Loucy (cell line): ENCODE measurements at regions not wholly inside any gene's neighbourhood (a gene's known extent, or its start where the extent isn't known, plus 50 kb on each side); places are given as distances from the start of the nearest gene placed in this dataset.

ENCODE experiments used
- H2AFZ ChIP-seq: fragments of 200-600 bp; sonication (generic); 2 replicates; pipeline ENCODE4 v1.6.0; 2016; ENCODE audit warnings: antibody characterized with exemption, mild to moderate bottlenecking, low read length, moderate library complexity
- H3F3A ChIP-seq: fragments of 200-600 bp; 2 replicates; pipeline ENCODE4 v1.6.0; 2016; ENCODE audit warnings: antibody characterized with exemption, low read depth, mild to moderate bottlenecking
- H3K27me3 ChIP-seq: fragments of 200-600 bp; sonication (generic); 2 replicates; pipeline ENCODE4 v1.6.1; 2014; ENCODE audit warnings: low read length, mild to moderate bottlenecking; ENCODE audit not compliant: insufficient read depth, poor library complexity, severe bottlenecking
- H3K36me3 ChIP-seq: fragments of 200-600 bp; sonication (generic); 2 replicates; pipeline ENCODE4 v1.6.1; 2016; ENCODE audit warnings: low read length; ENCODE audit not compliant: insufficient read depth
- H3K4me1 ChIP-seq: fragments of 200-600 bp; sonication (generic); 2 replicates; pipeline ENCODE4 v1.5.1; 2014; ENCODE audit warnings: low read length, mild to moderate bottlenecking; ENCODE audit not compliant: insufficient read depth, poor library complexity, severe bottlenecking
- H3K4me2 ChIP-seq: fragments of 200-600 bp; sonication (generic); 2 replicates; pipeline ENCODE4 v1.6.0; 2014; ENCODE audit warnings: antibody characterized with exemption, low read length, low read depth, mild to moderate bottlenecking; ENCODE audit not compliant: poor library complexity, severe bottlenecking
- H3K4me3 ChIP-seq: fragments of 200-600 bp; sonication (generic); 2 replicates; pipeline ENCODE4 v1.5.1; 2014; ENCODE audit warnings: low read length, mild to moderate bottlenecking, mixed read lengths; ENCODE audit not compliant: poor library complexity, severe bottlenecking
- H3K79me2 ChIP-seq: fragments of 200-600 bp; sonication (generic); 2 replicates; pipeline ENCODE4 v1.6.1; 2014; ENCODE audit warnings: low read length; ENCODE audit not compliant: insufficient read depth
- H3K9ac ChIP-seq: fragments of 200-600 bp; sonication (generic); 2 replicates; pipeline ENCODE4 v1.6.0; 2014; ENCODE audit warnings: mild to moderate bottlenecking, low read depth, low read length, moderate library complexity; ENCODE audit not compliant: poor library complexity, severe bottlenecking
- H3K9me2 ChIP-seq: fragments of 200-600 bp; sonication (generic); replicated peaks from 2 replicates; pipeline ENCODE4 v1.6.1; 2016; ENCODE audit warnings: low read depth, low read length, mixed read lengths
- H3K9me3 ChIP-seq: fragments of 200-600 bp; sonication (generic); 2 replicates; pipeline ENCODE4 v1.6.1; 2014; ENCODE audit warnings: mild to moderate bottlenecking, antibody characterized with exemption, low read length, low read depth; ENCODE audit not compliant: insufficient read depth
- H4K20me1 ChIP-seq: fragments of 200-600 bp; sonication (generic); 2 replicates; pipeline ENCODE4 v1.6.0; 2014; ENCODE audit warnings: antibody characterized with exemption, low read length, mild to moderate bottlenecking; ENCODE audit not compliant: insufficient read depth, poor library complexity, severe bottlenecking
- CTCF ChIP-seq: fragments of 200-600 bp; sonication (generic); conservative IDR thresholded peaks from 2 replicates; pipeline ENCODE4 v1.5.1; 2014; ENCODE audit warnings: mild to moderate bottlenecking, antibody characterized with exemption, low read length
- EZH2phosphoT487 ChIP-seq: fragments of 200-600 bp; IDR thresholded peaks from 2 replicates; pipeline ENCODE4 v1.6.1; 2018; ENCODE audit warnings: antibody characterized with exemption, mild to moderate bottlenecking, moderate library complexity, borderline replicate concordance

GRCh38 chr2:20135631-20136050 lies 84.2 kb upstream of the LAPTM4A start:
- H3K79me2 ChIP-seq = no peaks in the 10 kb centered on the region
- no peaks in the 10 kb centered on the region for H4K20me1 ChIP-seq
- H3K9ac ChIP-seq = no peak overlapping the region
- no peaks in the 10 kb centered on the region for H3K36me3 ChIP-seq
- H3K27me3 ChIP-seq = no peaks in the 10 kb centered on the region
- H3K4me3 ChIP-seq = no peak overlapping the region
- TF ChIP-seq EZH2phosphoT487 (no peak), CTCF (peak; percentile 79)
- no peaks in the 10 kb centered on the region for H3F3A ChIP-seq
- H3K9me2 ChIP-seq = no peaks in the 10 kb centered on the region
- no peaks in the 10 kb centered on the region for H3K9me3 ChIP-seq
- H3K4me2 ChIP-seq = no peak overlapping the region
- no peaks in the 10 kb centered on the region for H3K4me1 ChIP-seq
- H2AFZ ChIP-seq = no peak overlapping the region; the same call in 1 of the 2 replicates

- Histone ChIP-seq H3F3A (no peaks in the 10 kb centered on the region), H2AFZ (no peak overlapping the region), H3K9me2 (no peaks in the 10 kb centered on the region), H4K20me1 (no peaks in the 10 kb centered on the region), H3K9ac (no peak overlapping the region), H3K9me3 (no peaks in the 10 kb centered on the region), H3K27me3 (no peaks in the 10 kb centered on the region), H3K36me3 (no peaks in the 10 kb centered on the region), H3K4me1 (no peaks in the 10 kb centered on the region), H3K4me3 (no peak overlapping the region), H3K79me2 (no peaks in the 10 kb centered on the region), H3K4me2 (no peak overlapping the region)
- TF ChIP-seq CTCF (no peak), EZH2phosphoT487 (no peak)
Observed at GRCh38 chr2:20132990-20133535, 81.6 kb upstream of the LAPTM4A start.

- Histone ChIP-seq H3F3A (no peaks in the 10 kb centered on the region), H3K9ac (no peak overlapping the region), H3K27me3 (no peaks in the 10 kb centered on the region), H4K20me1 (no peaks in the 10 kb centered on the region), H2AFZ (no peak overlapping the region), H3K79me2 (no peaks in the 10 kb centered on the region), H3K4me3 (no peak overlapping the region), H3K9me3 (no peaks in the 10 kb centered on the region), H3K9me2 (no peaks in the 10 kb centered on the region), H3K36me3 (no peaks in the 10 kb centered on the region), H3K4me2 (no peak overlapping the region), H3K4me1 (no peaks in the 10 kb centered on the region)
- TF ChIP-seq EZH2phosphoT487 = no peak
- TF ChIP-seq CTCF = no peak
Observed at GRCh38 chr2:20130821-20131645, 79.6 kb upstream of the LAPTM4A start.
